ENCODE measurements at regions not wholly inside any gene's neighbourhood (a gene's known extent, or its start where the extent isn't known, plus 50 kb on each side); places are given as distances from the start of the nearest gene placed in this dataset.
"Not testable (repeated sequence)": the region's sequence is repeated elsewhere in the genome, so short reads cannot be mapped to it uniquely, and the experiment has no call there.

GRCh38 chr22:23394525-23395326 is 185.4 kb downstream of the IGLL1 start:
- no peaks in the 10 kb centered on the region for H3K4me1 ChIP-seq
- DNase-seq: no peak
- 85 to 98% (median 90%) methylated on average over 6 to 28 of the region's 28 CpGs for WGBS, 4 donors
- no peak for ATAC-seq
- H3K27me3 ChIP-seq: no peaks in the 10 kb centered on the region
- H3K27ac ChIP-seq: no peak overlapping the region
- H3K9me3 ChIP-seq: no peaks in the 10 kb centered on the region
- intact Hi-C loops (cut with DNase I): loop anchor here in 2 of 10 donors (2.0 to 10.0 kb wide), 2 partner anchors 18 to 140 kb away; no protein-coding TSS in a partner anchor
- TF ChIP-seq, protein P1, sequence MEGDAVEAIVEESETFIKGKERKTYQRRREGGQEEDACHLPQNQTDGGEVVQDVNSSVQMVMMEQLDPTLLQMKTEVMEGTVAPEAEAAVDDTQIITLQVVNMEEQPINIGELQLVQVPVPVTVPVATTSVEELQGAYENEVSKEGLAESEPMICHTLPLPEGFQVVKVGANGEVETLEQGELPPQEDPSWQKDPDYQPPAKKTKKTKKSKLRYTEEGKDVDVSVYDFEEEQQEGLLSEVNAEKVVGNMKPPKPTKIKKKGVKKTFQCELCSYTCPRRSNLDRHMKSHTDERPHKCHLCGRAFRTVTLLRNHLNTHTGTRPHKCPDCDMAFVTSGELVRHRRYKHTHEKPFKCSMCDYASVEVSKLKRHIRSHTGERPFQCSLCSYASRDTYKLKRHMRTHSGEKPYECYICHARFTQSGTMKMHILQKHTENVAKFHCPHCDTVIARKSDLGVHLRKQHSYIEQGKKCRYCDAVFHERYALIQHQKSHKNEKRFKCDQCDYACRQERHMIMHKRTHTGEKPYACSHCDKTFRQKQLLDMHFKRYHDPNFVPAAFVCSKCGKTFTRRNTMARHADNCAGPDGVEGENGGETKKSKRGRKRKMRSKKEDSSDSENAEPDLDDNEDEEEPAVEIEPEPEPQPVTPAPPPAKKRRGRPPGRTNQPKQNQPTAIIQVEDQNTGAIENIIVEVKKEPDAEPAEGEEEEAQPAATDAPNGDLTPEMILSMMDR (IDR thresholded peaks at IDR 0.05): no peak
- TF ChIP-seq POLR2A (IDR thresholded peaks at IDR 0.05): no peak
- no peaks in the 10 kb centered on the region for H3K36me3 ChIP-seq
- H3K4me3 ChIP-seq: no peak overlapping the region

DNA sequence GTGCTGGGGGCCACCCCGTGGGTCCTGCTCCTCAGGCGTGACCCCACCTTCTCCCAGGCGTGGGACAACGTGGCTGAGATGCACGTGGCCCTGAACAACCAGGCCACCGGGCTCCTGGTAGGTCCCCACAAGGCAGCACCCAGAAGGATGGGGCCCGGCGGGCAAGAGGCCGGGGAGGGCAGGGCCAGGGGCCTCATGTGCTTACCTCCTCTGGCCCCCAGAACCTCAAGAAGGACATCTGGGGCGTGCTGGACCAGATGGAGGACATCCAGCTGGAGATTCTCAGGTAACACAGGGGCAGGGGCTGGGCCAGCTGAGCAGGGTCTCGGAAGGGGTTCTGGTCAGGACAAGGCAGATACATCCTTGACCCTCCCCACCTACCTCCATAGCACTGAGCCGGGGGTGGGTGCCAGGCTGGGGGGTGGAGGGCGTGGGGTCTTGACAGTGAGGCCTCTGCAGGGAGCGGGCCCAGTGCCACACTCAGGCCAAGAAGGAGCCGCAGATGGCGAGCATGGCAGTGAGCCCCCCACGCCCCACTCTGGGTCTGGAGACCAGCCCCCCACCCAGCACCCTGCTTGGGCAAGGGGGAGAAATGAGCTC is 186.3 kb downstream of the IGLL1 start:
- WGBS, 4 donors: 89 to 93% (median 91%) methylated on average over 3 to 17 of the region's 17 CpGs

GRCh38 chr22:23393199-23393598 is 186.9 kb downstream of the IGLL1 start:
- intact Hi-C loops (cut with DNase I): loop anchor here in 1 of 10 donors (10.0 kb wide), 1 partner anchor 142 kb away; no protein-coding TSS in a partner anchor
- H3K27ac ChIP-seq, H3K36me3 ChIP-seq, H3K27me3 ChIP-seq, H3K4me1 ChIP-seq, ATAC-seq, DNase-seq, H3K9me3 ChIP-seq, H3K4me3 ChIP-seq: not testable (repeated sequence)
- WGBS, 4 donors: 62 to 84% (median 66%) methylated on average over 5 to 14 of the region's 14 CpGs; no CpG with 5 or more reads in 1 of the 4 donors

More for the DNA sequence above, 186.3 kb downstream of the IGLL1 start:
- TF ChIP-seq, protein P1 (IDR thresholded peaks at IDR 0.05): no peak
- TF ChIP-seq POLR2A (IDR thresholded peaks at IDR 0.05): no peak
- H3K4me3 ChIP-seq: no peak overlapping the region
- H3K4me1 ChIP-seq: no peaks in the 10 kb centered on the region
- no peaks in the 10 kb centered on the region for H3K9me3 ChIP-seq
- H3K27me3 ChIP-seq: no peaks in the 10 kb centered on the region
- intact Hi-C loops (cut with DNase I): loop anchor here in 2 of 10 donors (2.0 to 10.0 kb wide), 2 partner anchors 19 to 141 kb away; no protein-coding TSS in a partner anchor
- H3K27ac ChIP-seq: no peak overlapping the region
- DNase-seq (peak in 1 of 5 donors; percentile 9), ATAC-seq (no peak)
- H3K36me3 ChIP-seq: no peaks in the 10 kb centered on the region

- intact Hi-C loops (cut with DNase I): loop anchor here in 1 of 10 donors (10.0 kb wide), 1 partner anchor 142 kb away; no protein-coding TSS in a partner anchor
- Histone ChIP-seq H3K4me3 (no peak overlapping the region), H3K4me1 (no peaks in the 10 kb centered on the region), H3K9me3 (no peaks in the 10 kb centered on the region), H3K27ac (no peak overlapping the region), H3K36me3 (no peaks in the 10 kb centered on the region), H3K27me3 (no peaks in the 10 kb centered on the region)
- no peak for DNase-seq
- WGBS, 4 donors: 85 to 88% (median 85%) methylated on average over 8 to 11 of the region's 11 CpGs
- TF ChIP-seq, protein P1 (IDR thresholded peaks at IDR 0.05): no peak
- no peak for TF ChIP-seq POLR2A (IDR thresholded peaks at IDR 0.05)
- no peak for ATAC-seq
Measured at GRCh38 chr22:23392420-23393121, 187.5 kb downstream of the IGLL1 start.

Data from heart left ventricle (tissue), 16 donors.